ENCODE measurements at regions not wholly inside any gene's neighbourhood (a gene's known extent, or its start where the extent isn't known, plus 50 kb on each side); places are given as distances from the start of the nearest gene placed in this dataset.
A peak's percentile ranks its signal among the peaks of the same experiment; 100 is the strongest.

GRCh38 chrX:147699061-147699460 is 212.7 kb upstream of the FMR1 start:
- DNase-seq, result peak; percentile 63
- Histone ChIP-seq H2BK5ac (ENCODE audit: insufficient read length, low read length) (no peak overlapping the region), H3K79me2 (ENCODE audit: insufficient read depth, low read length) (no peaks in the 10 kb centered on the region), H4K91ac (ENCODE audit: insufficient read length, low read depth, low read length) (no peak overlapping the region), H2BK15ac (ENCODE audit: low read depth, low read length) (no peak overlapping the region), H3K79me1 (ENCODE audit: insufficient read depth, low read depth, low read length, poor library complexity, severe bottlenecking) (no peaks in the 10 kb centered on the region), H3T11ph (ENCODE audit: low read length) (no peak overlapping the region), H3K4me2 (ENCODE audit: insufficient read depth, insufficient read length, low read length) (no peak overlapping the region), H2AFZ (ENCODE audit: low read length) (no peak overlapping the region), H4K8ac (replicated peaks; ENCODE audit: insufficient read length, low read depth, low read length) (no peak overlapping the region), H3K23me2 (ENCODE audit: insufficient read length, low read depth, low read length, poor library complexity, severe bottlenecking) (no peaks in the 10 kb centered on the region), H3K18ac (ENCODE audit: insufficient read length, low read depth, low read length) (no peak overlapping the region), H3K9ac (ENCODE audit: extremely low read depth, insufficient read length, low read length) (no peak overlapping the region), H2BK20ac (ENCODE audit: low read depth, low read length, poor library complexity, severe bottlenecking) (no peak overlapping the region), H2BK12ac (ENCODE audit: insufficient read length, low read depth, low read length) (no peak overlapping the region), H2AK5ac (ENCODE audit: insufficient read length, low read length) (no peak overlapping the region), H4K20me1 (ENCODE audit: control insufficient read depth, insufficient read depth, insufficient read length) (no peaks in the 10 kb centered on the region), H3K27ac (ENCODE audit: insufficient read length, low read depth, low read length) (no peak overlapping the region), H4K5ac (ENCODE audit: insufficient read length, low read depth, low read length) (no peak overlapping the region), H3K14ac (ENCODE audit: insufficient read depth, low read length) (no peak overlapping the region), H3K4me1 (ENCODE audit: insufficient read depth, low read length) (no peaks in the 10 kb centered on the region), H3K56ac (ENCODE audit: insufficient read length, low read depth, low read length) (no peak overlapping the region), H3K4ac (ENCODE audit: low read depth, low read length) (no peak overlapping the region), H3K9me3 (ENCODE audit: control insufficient read depth, low read depth, low read length) (peaks cover 24% of the 10 kb centered on the region), H3K23ac (ENCODE audit: insufficient read length, low read depth, low read length) (no peak overlapping the region), H3K27me3 (ENCODE audit: insufficient read depth, low read length) (peaks cover 62% of the 10 kb centered on the region), H2BK120ac (ENCODE audit: low read depth, low read length, poor library complexity, severe bottlenecking) (no peak overlapping the region)
- TF ChIP-seq CTCF (conservative IDR thresholded peaks at IDR 0.05), result no peak
- peaks cover 74% of the 10 kb centered on the region in 2 experiments for H3K9me3 Mint-ChIP-seq
- H3K4me3 Mint-ChIP-seq, result no peak overlapping the region
- H3K27me3 Mint-ChIP-seq (ENCODE audit: low read depth), result peaks cover 98% of the 10 kb centered on the region
- peak overlapping the region in 1 of 3 experiments; percentile 76; a peak in 1 of 7 replicates for H3K27ac Mint-ChIP-seq
- H3K36me3 Mint-ChIP-seq (ENCODE audit: insufficient read depth in 1 of 3, low read depth in 3 of 3), result peaks cover 0 to 27% (median 2%) of the 10 kb centered on the region in 3 experiments; a peak in 5 of 7 replicates
- WGBS (ENCODE audit: extremely low coverage, insufficient read length, low lambda C conversion rate), result no CpG with 5 or more reads among the region's 2 CpGs
- peaks cover 5 to 16% of the 10 kb centered on the region in 2 experiments; a peak in 3 of 4 replicates for H3K4me1 Mint-ChIP-seq

Measured in H9 (cell line).